GM18505 (cell line): ENCODE measurements at regions not wholly inside any gene's neighbourhood (a gene's known extent, or its start where the extent isn't known, plus 50 kb on each side); places are given as distances from the start of the nearest gene placed in this dataset.
A peak's percentile ranks its signal among the peaks of the same experiment; 100 is the strongest.
"Not testable (repeated sequence)": the region's sequence is repeated elsewhere in the genome, so short reads cannot be mapped to it uniquely, and the experiment has no call there.

ENCODE experiments used
- ATAC-seq: cut with Tn5 transposase; IDR thresholded peaks from one replicate; pipeline ENCODE4 v1.9.1; 2021; ENCODE audit not compliant: unreplicated experiment
- POLR2A ChIP-seq: IDR thresholded peaks from 4 replicates; pipeline ENCODE4 v1.6.1; 2011; ENCODE audit warnings: borderline replicate concordance; ENCODE audit not compliant: insufficient read depth, insufficient read length; ENCODE audit errors: extremely low read depth

DNA sequence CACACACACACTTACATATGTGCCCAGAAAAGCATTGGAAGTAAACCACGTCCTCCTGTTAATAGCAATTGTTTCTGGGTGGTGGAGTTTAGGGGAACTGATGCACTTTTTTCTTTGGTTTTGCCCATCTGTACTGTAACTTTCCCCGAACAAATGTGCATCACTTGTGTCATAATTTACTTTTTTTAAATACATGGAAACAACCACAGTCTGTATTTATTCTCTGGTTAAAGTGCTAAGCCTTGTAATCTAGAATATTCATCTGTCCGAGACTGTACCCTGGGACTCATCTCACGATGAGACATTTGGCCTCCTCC, 61.5 kb upstream of the CD93 start:
- TF ChIP-seq POLR2A: no peak
- ATAC-seq: no peak

DNA sequence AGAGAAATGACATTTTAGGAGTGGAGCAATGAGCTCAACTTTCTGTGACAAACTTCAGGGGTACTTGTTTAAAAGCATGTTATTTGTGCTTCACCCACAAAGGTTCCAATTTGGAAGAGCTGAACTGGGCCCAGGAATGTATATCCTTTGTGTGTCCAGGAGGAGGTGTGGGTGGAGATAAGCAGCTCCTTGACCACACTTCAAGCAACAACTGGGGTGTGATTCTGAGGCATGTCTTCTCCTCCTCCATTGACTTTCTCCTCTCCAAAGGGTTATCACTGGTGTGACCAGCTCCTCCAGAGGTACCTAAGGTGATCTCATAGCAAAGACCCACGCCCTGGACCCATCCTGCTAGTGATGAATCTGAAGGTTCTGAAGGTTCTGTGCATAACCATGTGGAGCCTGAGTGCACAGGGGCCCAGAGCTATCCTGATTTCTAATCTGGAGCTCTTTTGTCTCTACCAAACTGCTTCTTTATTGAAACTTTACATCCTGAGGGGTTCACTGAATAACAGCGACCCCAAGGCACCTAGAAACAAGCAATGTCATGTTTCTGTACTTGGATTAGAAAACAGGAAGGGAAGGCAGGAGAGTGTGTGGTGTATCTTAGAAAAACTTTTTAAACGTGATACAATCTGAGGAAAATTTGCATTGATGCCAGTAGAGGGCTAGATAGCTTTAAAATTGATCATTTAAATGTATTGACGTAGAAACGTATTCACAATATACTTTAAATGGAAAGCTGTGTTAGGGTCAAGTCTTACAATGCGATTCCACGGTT, 60.9 kb upstream of the CD93 start:
- no peak for ATAC-seq
- TF ChIP-seq POLR2A: no peak

GRCh38 chr20:23146181-23146580, 60.1 kb upstream of the CD93 start:
- no peak for ATAC-seq
- TF ChIP-seq POLR2A: no peak

DNA sequence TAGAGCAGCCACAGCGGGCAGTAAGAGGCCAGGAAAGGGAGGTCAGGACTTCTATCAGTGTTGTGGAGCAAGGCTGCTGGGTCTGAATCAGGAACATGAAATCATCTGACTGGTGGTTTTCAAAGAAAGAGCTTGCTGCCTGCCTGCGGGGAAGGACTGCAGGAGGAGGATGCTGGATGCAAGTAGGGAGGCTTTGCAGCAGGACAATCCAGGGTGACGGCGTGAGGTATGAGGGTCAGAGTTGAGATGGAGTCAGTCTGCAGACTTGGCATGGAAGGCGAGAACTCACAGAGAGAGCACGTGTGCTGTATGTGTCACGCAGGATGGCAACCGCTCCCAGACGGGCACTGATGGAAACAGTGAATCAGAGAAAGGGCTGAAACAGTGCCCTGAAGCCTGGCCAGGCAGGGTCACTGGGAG, 59.2 kb upstream of the CD93 start:
- TF ChIP-seq POLR2A: no peak
- no peak for ATAC-seq

DNA sequence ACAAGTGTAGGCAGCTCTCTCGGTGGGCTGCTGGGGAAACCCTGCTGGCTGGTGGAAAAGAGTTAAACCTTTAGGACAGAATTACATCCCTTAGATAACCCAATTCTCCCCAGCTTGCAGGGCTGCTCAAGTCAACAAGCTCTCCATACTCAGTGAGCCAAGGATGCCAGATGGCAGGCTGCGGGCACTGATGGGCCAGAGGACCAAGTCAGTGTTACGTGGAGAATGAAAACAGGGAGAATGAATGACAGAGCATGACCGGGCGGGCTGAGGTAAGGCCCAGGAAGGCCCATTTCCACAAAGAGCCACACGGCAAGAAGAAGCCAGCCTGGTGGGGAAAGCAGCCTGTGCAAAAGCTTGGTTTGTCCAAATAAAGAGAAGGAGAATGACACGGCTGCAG, 58.7 kb upstream of the CD93 start:
- TF ChIP-seq POLR2A: no peak
- ATAC-seq: no peak

DNA sequence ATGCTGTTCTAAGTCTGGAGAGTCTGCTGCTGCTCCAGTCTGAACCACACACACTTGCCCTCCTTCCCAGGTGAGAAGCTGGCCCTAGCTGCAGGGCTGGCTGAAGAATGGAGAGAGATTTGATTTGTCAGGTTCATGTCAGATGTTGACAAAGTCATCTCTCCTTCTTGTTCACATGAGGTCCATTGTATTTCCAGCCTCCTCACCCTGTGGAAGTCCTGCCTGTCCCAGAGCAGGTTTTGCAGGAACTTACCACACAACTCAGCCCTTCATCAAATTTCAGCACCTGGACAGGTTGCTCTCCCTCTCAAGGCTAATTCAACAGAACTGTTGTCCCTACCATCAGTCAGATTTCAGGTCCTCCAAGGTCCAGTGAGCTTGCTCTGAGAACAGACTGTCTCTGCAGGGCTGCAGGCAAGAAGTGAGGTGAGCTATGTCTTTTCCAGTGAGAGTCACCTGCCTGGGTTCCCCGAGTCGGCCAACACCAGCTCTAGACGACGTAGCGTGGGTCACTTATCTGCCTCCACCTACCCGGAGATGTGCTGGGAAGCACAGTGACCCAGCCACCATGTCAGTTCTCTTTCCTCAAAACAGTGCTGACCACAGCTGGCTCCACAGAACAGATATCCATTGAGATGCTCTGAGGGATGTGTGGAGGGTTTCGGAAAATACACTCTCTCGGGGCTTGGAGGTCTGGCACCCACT, 58.0 kb upstream of the CD93 start:
- ATAC-seq: no peak
- TF ChIP-seq POLR2A: no peak

DNA sequence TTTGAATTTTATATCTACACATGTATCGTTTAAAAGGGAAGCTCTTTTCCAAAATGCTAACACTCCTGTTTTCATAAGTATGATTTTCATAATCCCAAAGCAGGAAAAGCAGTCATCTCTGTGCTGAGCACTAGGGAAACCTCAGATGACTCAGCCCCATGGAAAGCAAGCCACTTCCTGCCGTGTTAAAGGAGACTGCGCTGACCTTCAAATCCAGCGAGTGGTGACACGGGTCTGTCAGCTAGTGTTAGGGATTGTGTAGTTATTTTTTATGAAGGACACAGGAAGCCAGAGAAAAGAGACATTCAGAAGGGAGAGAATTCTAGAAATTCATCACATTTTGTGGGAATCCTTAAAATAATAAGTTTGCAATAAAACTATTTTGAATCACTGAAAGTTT, 57.0 kb upstream of the CD93 start:
- ATAC-seq: no peak
- no peak for TF ChIP-seq POLR2A

DNA sequence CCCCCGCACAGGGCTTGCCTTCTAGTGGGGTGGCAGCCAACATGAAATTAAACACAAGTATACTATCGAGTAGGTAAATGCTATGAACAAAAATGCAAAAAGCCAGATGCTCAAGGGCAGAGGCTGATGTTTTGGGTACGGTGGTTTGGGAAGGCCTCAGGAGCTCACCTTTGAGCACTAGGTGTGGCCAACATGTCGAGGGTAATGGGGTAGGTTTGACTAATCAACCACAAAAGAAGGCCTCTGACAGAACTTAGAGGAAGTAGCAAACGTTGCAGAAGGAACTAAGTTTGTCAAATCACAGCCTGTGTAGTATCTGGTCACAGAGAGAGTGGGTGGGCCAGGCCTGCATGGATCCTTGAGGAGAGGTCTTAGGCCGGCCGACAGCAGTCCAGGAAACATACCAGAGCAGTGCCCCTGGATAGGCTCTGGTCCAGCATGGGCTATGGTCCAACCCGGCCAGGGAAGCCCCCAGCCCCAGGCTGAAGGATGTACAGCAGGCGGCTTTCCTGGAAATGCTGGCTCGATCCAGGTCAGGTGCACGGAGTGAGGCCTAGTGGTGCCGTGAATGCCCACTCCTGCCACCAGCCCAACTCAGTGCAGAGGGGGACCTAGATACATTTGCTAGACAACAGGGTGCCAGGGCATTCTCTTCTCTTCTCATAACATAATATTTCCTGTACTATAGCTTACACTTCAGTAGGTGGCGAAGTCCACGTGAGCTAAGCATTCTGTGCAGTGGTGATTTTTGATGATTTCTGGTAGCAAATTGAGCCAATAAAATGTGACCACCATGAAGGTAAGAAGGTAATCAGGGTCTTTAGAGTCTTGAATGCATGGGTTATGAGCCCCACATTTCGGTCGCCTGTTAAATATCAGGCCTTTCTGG, 56.3 kb upstream of the CD93 start:
- peak; percentile 83 for ATAC-seq
- no peak for TF ChIP-seq POLR2A

- TF ChIP-seq POLR2A: no peak
- ATAC-seq: no peak
These were observed 55.5 kb upstream of the CD93 start for GRCh38 chr20:23141450-23142161.

DNA sequence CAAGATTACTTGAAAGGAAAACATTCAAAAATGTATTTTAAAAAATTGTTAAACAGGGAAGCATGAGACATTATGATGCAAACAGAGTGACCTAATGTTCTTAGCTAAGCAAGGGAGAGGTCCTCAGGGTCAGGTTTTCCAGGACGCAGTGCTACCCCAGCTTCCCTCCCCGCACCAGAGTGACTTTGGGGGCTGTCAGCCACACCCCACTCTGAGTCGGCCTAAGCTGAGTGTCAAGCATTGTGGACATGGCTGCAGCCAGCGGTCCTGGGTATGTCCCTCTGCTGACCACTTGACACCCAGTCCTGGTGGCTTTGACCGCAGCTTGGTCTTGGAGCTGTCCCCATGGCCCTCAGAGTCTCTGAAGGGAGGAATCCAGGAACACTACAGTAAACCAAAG, 54.9 kb upstream of the CD93 start:
- ATAC-seq: no peak
- TF ChIP-seq POLR2A: no peak

GRCh38 chr20:23139984-23140383, 53.9 kb upstream of the CD93 start:
- not testable (repeated sequence) for ATAC-seq

GRCh38 chr20:23139524-23139923, 53.4 kb upstream of the CD93 start:
- no peak for TF ChIP-seq POLR2A
- ATAC-seq: no peak

GRCh38 chr20:23138682-23139081, 52.6 kb upstream of the CD93 start:
- ATAC-seq: no peak
- no peak for TF ChIP-seq POLR2A
